OCI-LY3 (cell line): ENCODE measurements at regions not wholly inside any gene's neighbourhood (a gene's known extent, or its start where the extent isn't known, plus 50 kb on each side); places are given as distances from the start of the nearest gene placed in this dataset.

ENCODE experiments used
- H2AFZ ChIP-seq: fragments of 200-600, 300-600 bp; shearing (Covaris generic); 2 replicates; pipeline ENCODE4 v1.6.0; 2014; ENCODE audit warnings: antibody characterized with exemption, low read depth, low read length
- H3K27ac ChIP-seq: fragments of 200-600, 300-600 bp; sonication (generic); 2 replicates; pipeline ENCODE4 v1.5.1; 2014; ENCODE audit warnings: mild to moderate bottlenecking, low read length, moderate library complexity, mixed read lengths
- H3K27me3 ChIP-seq: fragments of 200-600, 300-600 bp; sonication (generic); 2 replicates; pipeline ENCODE4 v1.6.1; 2014; ENCODE audit warnings: low read depth, low read length, mixed read lengths
- H3K36me3 ChIP-seq: fragments of 200-600, 300-600 bp; sonication (generic); replicated peaks from 2 replicates; pipeline ENCODE3; 2014; ENCODE audit warnings: low read depth, low read length, mixed read lengths
- H3K4me1 ChIP-seq: fragments of 300-600, 200-600 bp; sonication (generic); 2 replicates; pipeline ENCODE4 v1.6.1; 2014; ENCODE audit warnings: low read length, mixed read lengths
- H3K4me2 ChIP-seq: fragments of 200-600, 300-600 bp; sonication (generic); 2 replicates; pipeline ENCODE4 v1.6.1; 2014; ENCODE audit warnings: low read length, mixed read lengths
- H3K4me3 ChIP-seq: fragments of 300-600, 200-600 bp; sonication (generic); 2 replicates; pipeline ENCODE4 v1.5.1; 2014; ENCODE audit warnings: antibody characterized with exemption, mild to moderate bottlenecking, low read length, moderate library complexity
- H3K79me2 ChIP-seq: fragments of 300-600, 200-600 bp; shearing (Covaris generic); 2 replicates; pipeline ENCODE4 v1.6.1; 2014; ENCODE audit warnings: mild to moderate bottlenecking, low read length, mixed read lengths
- H3K9ac ChIP-seq: fragments of 300-600, 200-600 bp; shearing (Covaris generic); 2 replicates; pipeline ENCODE4 v1.6.0; 2014; ENCODE audit warnings: mild to moderate bottlenecking, low read length, moderate library complexity
- H3K9me3 ChIP-seq: fragments of 200-600, 300-600 bp; shearing (Covaris generic); 2 replicates; pipeline ENCODE4 v1.6.1; 2014; ENCODE audit warnings: low read length, mixed read lengths; ENCODE audit not compliant: insufficient read depth
- H4K20me1 ChIP-seq: fragments of 200-600, 300-600 bp; sonication (generic); 2 replicates; pipeline ENCODE4 v1.6.1; 2016; ENCODE audit warnings: low read length, mixed read lengths; ENCODE audit not compliant: insufficient read depth
- EZH2phosphoT487 ChIP-seq: fragments of 200-600 bp; shearing (Covaris generic); IDR thresholded peaks from 2 replicates; pipeline ENCODE4 v1.6.1; 2018; ENCODE audit warnings: antibody characterized with exemption, mixed run types, low read depth
- TF ChIP-seq, protein P1 (sequence below): fragments of 200-600, 300-600 bp; sonication (generic); IDR thresholded peaks from 2 replicates; pipeline ENCODE4 v1.5.1; 2014; ENCODE audit warnings: antibody characterized with exemption, low read length, low read depth

DNA sequence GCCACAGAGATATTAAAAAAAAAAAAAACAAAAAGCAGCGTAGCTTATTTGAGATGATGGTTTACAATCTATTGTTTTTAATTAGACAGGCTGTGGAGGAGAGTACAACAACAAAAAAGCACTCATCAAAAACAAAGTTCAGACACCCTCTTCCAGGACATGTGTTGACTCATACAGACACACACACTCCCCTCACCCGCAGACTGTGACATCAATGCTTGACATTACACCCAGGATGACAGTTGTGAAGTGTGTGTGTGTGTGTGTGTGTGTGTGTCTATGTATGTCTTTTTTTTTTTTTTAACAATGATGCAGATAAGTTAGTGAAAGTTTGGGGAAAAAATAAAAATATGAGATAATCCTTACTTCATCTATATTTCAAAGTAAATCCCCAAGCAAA lies 303.6 kb downstream of the GPAM start:
- Histone ChIP-seq H3K4me1 (no peaks in the 10 kb centered on the region), H3K4me3 (no peak overlapping the region), H4K20me1 (no peaks in the 10 kb centered on the region), H3K9ac (no peak overlapping the region), H3K27me3 (no peaks in the 10 kb centered on the region), H2AFZ (no peak overlapping the region), H3K79me2 (no peaks in the 10 kb centered on the region), H3K4me2 (no peak overlapping the region), H3K36me3 (no peaks in the 10 kb centered on the region), H3K27ac (no peak overlapping the region), H3K9me3 (no peaks in the 10 kb centered on the region)
- TF ChIP-seq, protein P1, sequence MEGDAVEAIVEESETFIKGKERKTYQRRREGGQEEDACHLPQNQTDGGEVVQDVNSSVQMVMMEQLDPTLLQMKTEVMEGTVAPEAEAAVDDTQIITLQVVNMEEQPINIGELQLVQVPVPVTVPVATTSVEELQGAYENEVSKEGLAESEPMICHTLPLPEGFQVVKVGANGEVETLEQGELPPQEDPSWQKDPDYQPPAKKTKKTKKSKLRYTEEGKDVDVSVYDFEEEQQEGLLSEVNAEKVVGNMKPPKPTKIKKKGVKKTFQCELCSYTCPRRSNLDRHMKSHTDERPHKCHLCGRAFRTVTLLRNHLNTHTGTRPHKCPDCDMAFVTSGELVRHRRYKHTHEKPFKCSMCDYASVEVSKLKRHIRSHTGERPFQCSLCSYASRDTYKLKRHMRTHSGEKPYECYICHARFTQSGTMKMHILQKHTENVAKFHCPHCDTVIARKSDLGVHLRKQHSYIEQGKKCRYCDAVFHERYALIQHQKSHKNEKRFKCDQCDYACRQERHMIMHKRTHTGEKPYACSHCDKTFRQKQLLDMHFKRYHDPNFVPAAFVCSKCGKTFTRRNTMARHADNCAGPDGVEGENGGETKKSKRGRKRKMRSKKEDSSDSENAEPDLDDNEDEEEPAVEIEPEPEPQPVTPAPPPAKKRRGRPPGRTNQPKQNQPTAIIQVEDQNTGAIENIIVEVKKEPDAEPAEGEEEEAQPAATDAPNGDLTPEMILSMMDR, result no peak
- no peak for TF ChIP-seq EZH2phosphoT487

DNA sequence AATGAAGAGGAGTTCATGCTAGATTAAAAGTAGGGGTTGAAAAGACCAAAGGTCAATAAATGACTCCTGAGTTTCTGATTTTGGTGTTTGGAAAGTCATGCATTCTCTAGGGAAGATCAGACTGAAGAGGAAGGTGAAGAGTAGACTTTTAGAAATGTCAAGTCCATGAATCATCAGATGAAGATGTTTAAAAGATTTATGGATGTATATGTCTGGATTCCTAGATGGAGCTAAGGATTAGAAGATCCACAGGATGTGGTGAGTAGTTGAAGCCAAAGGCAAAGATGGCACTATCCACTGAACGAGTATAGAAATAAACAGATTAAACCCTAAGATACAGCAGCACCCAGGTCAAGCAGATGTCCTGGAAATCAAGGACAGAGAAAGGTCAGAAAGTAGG lies 298.5 kb downstream of the GPAM start:
- Histone ChIP-seq H3K9me3 (no peaks in the 10 kb centered on the region), H3K27ac (no peak overlapping the region), H3K27me3 (no peaks in the 10 kb centered on the region), H3K4me2 (no peak overlapping the region), H4K20me1 (no peaks in the 10 kb centered on the region), H3K4me1 (no peaks in the 10 kb centered on the region), H3K79me2 (no peaks in the 10 kb centered on the region), H3K4me3 (no peak overlapping the region), H3K9ac (no peak overlapping the region), H3K36me3 (no peaks in the 10 kb centered on the region), H2AFZ (no peak overlapping the region)
- TF ChIP-seq EZH2phosphoT487, result no peak
- TF ChIP-seq, protein P1, result no peak

DNA sequence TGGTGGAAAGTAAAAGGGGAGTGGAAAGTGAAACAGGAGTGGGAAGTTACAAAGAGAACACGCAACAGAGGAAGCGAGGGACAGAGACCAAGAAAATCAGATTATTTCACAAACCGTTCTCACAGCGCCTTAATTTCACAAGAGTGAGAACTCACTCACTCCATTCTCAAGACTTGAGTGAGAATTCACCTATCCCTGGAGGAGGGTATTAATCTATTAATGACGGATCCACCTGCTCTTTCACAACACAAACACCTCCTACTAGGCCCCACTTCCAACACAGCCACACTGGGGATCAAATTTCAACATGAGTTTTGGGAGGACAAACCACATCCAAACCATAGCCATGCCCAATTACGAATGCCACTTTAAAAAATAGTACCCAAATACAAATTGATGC lies 297.6 kb downstream of the GPAM start:
- H3K9ac ChIP-seq, result no peak overlapping the region
- no peak overlapping the region for H3K4me2 ChIP-seq
- H4K20me1 ChIP-seq, result no peaks in the 10 kb centered on the region
- H3K27me3 ChIP-seq, result no peaks in the 10 kb centered on the region
- no peak overlapping the region for H3K4me3 ChIP-seq
- no peak for TF ChIP-seq EZH2phosphoT487
- TF ChIP-seq, protein P1, result no peak
- H3K79me2 ChIP-seq, result no peaks in the 10 kb centered on the region
- no peaks in the 10 kb centered on the region for H3K4me1 ChIP-seq
- H3K36me3 ChIP-seq, result no peaks in the 10 kb centered on the region
- no peak overlapping the region for H3K27ac ChIP-seq
- H2AFZ ChIP-seq, result no peak overlapping the region
- no peaks in the 10 kb centered on the region for H3K9me3 ChIP-seq

DNA sequence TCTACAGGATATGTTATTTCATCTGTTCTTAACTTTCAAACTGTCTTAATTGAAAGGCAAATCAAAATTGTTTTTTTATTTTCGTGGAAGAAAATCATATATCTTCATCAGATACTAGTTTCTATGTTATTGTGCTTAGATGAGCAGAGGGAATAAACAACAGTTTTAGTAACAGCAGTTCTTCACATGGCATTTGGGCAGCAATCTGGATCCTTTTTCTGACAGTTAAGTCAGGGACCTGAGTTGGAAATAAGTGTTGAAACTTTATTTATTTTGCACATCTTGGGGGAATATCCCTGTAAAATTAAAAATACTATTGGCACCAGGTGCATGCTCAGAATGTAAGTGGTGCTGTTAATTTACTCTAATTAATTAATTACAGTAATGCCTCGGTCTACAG lies 296.3 kb downstream of the GPAM start:
- no peak for TF ChIP-seq EZH2phosphoT487
- TF ChIP-seq, protein P1, result no peak
- H3K4me1 ChIP-seq, result no peaks in the 10 kb centered on the region
- no peaks in the 10 kb centered on the region for H4K20me1 ChIP-seq
- no peaks in the 10 kb centered on the region for H3K79me2 ChIP-seq
- H3K4me3 ChIP-seq, result no peak overlapping the region
- H3K9ac ChIP-seq, result no peak overlapping the region
- no peak overlapping the region for H3K4me2 ChIP-seq
- H2AFZ ChIP-seq, result no peak overlapping the region
- no peak overlapping the region for H3K27ac ChIP-seq
- no peaks in the 10 kb centered on the region for H3K27me3 ChIP-seq
- H3K9me3 ChIP-seq, result no peaks in the 10 kb centered on the region
- no peaks in the 10 kb centered on the region for H3K36me3 ChIP-seq
